Loucy (cell line): ENCODE measurements at regions not wholly inside any gene's neighbourhood (a gene's known extent, or its start where the extent isn't known, plus 50 kb on each side); places are given as distances from the start of the nearest gene placed in this dataset.

Source experiments
- H2AFZ ChIP-seq: fragments of 200-600 bp; sonication (generic); 2 replicates; pipeline ENCODE4 v1.6.0; 2016; ENCODE audit warnings: antibody characterized with exemption, mild to moderate bottlenecking, low read length, moderate library complexity
- H3F3A ChIP-seq: fragments of 200-600 bp; 2 replicates; pipeline ENCODE4 v1.6.0; 2016; ENCODE audit warnings: antibody characterized with exemption, low read depth, mild to moderate bottlenecking
- H3K27me3 ChIP-seq: fragments of 200-600 bp; sonication (generic); 2 replicates; pipeline ENCODE4 v1.6.1; 2014; ENCODE audit warnings: low read length, mild to moderate bottlenecking; ENCODE audit not compliant: insufficient read depth, poor library complexity, severe bottlenecking
- H3K36me3 ChIP-seq: fragments of 200-600 bp; sonication (generic); 2 replicates; pipeline ENCODE4 v1.6.1; 2016; ENCODE audit warnings: low read length; ENCODE audit not compliant: insufficient read depth
- H3K4me1 ChIP-seq: fragments of 200-600 bp; sonication (generic); 2 replicates; pipeline ENCODE4 v1.5.1; 2014; ENCODE audit warnings: low read length, mild to moderate bottlenecking; ENCODE audit not compliant: insufficient read depth, poor library complexity, severe bottlenecking
- H3K4me2 ChIP-seq: fragments of 200-600 bp; sonication (generic); 2 replicates; pipeline ENCODE4 v1.6.0; 2014; ENCODE audit warnings: antibody characterized with exemption, low read length, low read depth, mild to moderate bottlenecking; ENCODE audit not compliant: poor library complexity, severe bottlenecking
- H3K4me3 ChIP-seq: fragments of 200-600 bp; sonication (generic); 2 replicates; pipeline ENCODE4 v1.5.1; 2014; ENCODE audit warnings: low read length, mild to moderate bottlenecking, mixed read lengths; ENCODE audit not compliant: poor library complexity, severe bottlenecking
- H3K79me2 ChIP-seq: fragments of 200-600 bp; sonication (generic); 2 replicates; pipeline ENCODE4 v1.6.1; 2014; ENCODE audit warnings: low read length; ENCODE audit not compliant: insufficient read depth
- H3K9ac ChIP-seq: fragments of 200-600 bp; sonication (generic); 2 replicates; pipeline ENCODE4 v1.6.0; 2014; ENCODE audit warnings: mild to moderate bottlenecking, low read depth, low read length, moderate library complexity; ENCODE audit not compliant: poor library complexity, severe bottlenecking
- H3K9me2 ChIP-seq: fragments of 200-600 bp; sonication (generic); replicated peaks from 2 replicates; pipeline ENCODE4 v1.6.1; 2016; ENCODE audit warnings: low read depth, low read length, mixed read lengths
- H3K9me3 ChIP-seq: fragments of 200-600 bp; sonication (generic); 2 replicates; pipeline ENCODE4 v1.6.1; 2014; ENCODE audit warnings: mild to moderate bottlenecking, antibody characterized with exemption, low read length, low read depth; ENCODE audit not compliant: insufficient read depth
- H4K20me1 ChIP-seq: fragments of 200-600 bp; sonication (generic); 2 replicates; pipeline ENCODE4 v1.6.0; 2014; ENCODE audit warnings: antibody characterized with exemption, low read length, mild to moderate bottlenecking; ENCODE audit not compliant: insufficient read depth, poor library complexity, severe bottlenecking
- CTCF ChIP-seq: fragments of 200-600 bp; sonication (generic); conservative IDR thresholded peaks from 2 replicates; pipeline ENCODE4 v1.5.1; 2014; ENCODE audit warnings: mild to moderate bottlenecking, antibody characterized with exemption, low read length
- EZH2phosphoT487 ChIP-seq: fragments of 200-600 bp; IDR thresholded peaks from 2 replicates; pipeline ENCODE4 v1.6.1; 2018; ENCODE audit warnings: antibody characterized with exemption, mild to moderate bottlenecking, moderate library complexity, borderline replicate concordance

DNA sequence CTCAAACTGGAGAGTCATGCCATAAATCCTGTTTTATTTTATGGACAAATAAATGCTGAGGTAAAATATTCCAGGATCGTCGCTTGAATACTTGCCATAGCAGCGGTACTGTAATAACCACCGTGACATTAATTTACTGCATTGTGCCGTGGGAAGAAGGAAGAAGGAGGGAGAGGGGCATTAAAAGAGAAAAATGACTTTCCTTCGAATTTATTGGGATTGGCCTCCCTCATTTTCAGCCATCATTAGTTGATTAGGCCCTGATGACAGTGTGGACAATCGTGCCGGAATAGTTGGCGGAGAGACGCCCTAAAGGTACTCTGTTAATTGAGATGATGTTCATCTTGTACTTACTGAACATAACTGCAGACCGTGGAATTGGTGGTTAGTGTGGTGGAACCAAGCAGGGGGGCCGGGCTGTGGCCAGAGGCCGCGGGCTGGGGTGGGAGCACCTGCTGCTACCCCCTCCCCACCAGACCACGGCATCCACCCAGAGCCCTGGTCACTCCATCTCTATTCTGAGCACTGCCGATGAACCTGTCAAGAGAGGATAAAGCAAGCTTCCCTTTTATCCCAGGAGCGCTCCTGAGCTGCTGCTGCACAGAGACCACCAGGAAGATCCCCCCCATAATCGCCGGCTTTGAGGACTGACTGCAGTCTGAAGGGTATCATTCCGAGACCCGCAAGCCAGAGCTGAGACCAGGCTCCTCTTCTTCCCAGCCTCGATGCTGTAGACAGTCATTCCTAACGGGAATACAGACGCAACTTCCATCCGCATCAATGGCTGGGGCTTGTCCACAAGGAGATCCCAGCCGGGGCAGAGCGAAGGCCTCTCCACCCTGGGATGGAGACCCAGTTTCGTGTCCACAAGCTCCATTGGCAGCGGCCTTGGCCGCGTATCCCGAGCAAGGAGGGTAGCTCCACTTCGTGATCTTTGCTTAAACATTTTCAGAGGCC is 168.3 kb upstream of the TSHZ3 start:
- Histone ChIP-seq H3K4me2 (no peak overlapping the region), H2AFZ (no peak overlapping the region), H4K20me1 (no peaks in the 10 kb centered on the region), H3K9ac (no peak overlapping the region), H3K27me3 (no peaks in the 10 kb centered on the region), H3K4me3 (no peak overlapping the region), H3K9me3 (0 out of 2 replicates have a peak, but pooled peaks cover 2% of the 10 kb centered on the region), H3F3A (no peaks in the 10 kb centered on the region), H3K36me3 (no peaks in the 10 kb centered on the region), H3K4me1 (no peaks in the 10 kb centered on the region), H3K9me2 (no peaks in the 10 kb centered on the region), H3K79me2 (no peaks in the 10 kb centered on the region)
- TF ChIP-seq CTCF = no peak
- no peak for TF ChIP-seq EZH2phosphoT487

GRCh38 chr19:31518216-31519020 is 169.2 kb upstream of the TSHZ3 start:
- no peaks in the 10 kb centered on the region for H3K36me3 ChIP-seq
- H3K4me2 ChIP-seq = no peak overlapping the region
- no peaks in the 10 kb centered on the region for H3K27me3 ChIP-seq
- H3K9me3 ChIP-seq = 0 out of 2 replicates have a peak, but pooled peaks cover 2% of the 10 kb centered on the region
- TF ChIP-seq CTCF = no peak
- TF ChIP-seq EZH2phosphoT487 = no peak
- no peaks in the 10 kb centered on the region for H3K79me2 ChIP-seq
- H4K20me1 ChIP-seq = no peaks in the 10 kb centered on the region
- H3K9ac ChIP-seq = no peak overlapping the region
- no peaks in the 10 kb centered on the region for H3K4me1 ChIP-seq
- H3K4me3 ChIP-seq = no peak overlapping the region
- no peaks in the 10 kb centered on the region for H3F3A ChIP-seq
- no peaks in the 10 kb centered on the region for H3K9me2 ChIP-seq
- no peak overlapping the region for H2AFZ ChIP-seq

DNA sequence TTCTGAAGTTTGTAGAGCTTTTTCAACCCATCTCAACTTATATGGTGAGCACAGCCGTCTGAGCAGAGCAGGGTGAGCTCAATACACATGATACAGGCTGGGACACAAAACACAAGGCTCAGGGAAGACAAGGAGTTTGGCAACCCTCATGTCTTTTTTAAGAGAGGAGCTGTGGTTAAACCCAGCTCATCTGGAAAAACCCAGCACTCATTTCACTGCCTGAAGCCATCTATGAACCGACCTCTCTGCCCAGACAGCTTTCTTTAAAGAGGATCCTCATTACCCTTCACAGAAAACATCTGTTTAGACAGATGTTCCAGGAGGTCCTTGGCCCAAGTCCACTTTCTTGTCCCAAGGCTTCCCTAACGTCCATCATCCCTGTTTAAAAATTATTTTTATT is 170.0 kb upstream of the TSHZ3 start:
- no peaks in the 10 kb centered on the region for H4K20me1 ChIP-seq
- H3K79me2 ChIP-seq = no peaks in the 10 kb centered on the region
- no peaks in the 10 kb centered on the region for H3K36me3 ChIP-seq
- no peak overlapping the region for H3K4me2 ChIP-seq
- H3K4me1 ChIP-seq = no peaks in the 10 kb centered on the region
- no peak overlapping the region for H3K9ac ChIP-seq
- no peaks in the 10 kb centered on the region for H3F3A ChIP-seq
- no peaks in the 10 kb centered on the region for H3K9me3 ChIP-seq
- no peaks in the 10 kb centered on the region for H3K27me3 ChIP-seq
- TF ChIP-seq EZH2phosphoT487 (no peak), CTCF (no peak)
- H2AFZ ChIP-seq = no peak overlapping the region
- H3K4me3 ChIP-seq = no peak overlapping the region
- no peaks in the 10 kb centered on the region for H3K9me2 ChIP-seq
